ENCODE measurements at regions not wholly inside any gene's neighbourhood (a gene's known extent, or its start where the extent isn't known, plus 50 kb on each side); places are given as distances from the start of the nearest gene placed in this dataset.

DNA sequence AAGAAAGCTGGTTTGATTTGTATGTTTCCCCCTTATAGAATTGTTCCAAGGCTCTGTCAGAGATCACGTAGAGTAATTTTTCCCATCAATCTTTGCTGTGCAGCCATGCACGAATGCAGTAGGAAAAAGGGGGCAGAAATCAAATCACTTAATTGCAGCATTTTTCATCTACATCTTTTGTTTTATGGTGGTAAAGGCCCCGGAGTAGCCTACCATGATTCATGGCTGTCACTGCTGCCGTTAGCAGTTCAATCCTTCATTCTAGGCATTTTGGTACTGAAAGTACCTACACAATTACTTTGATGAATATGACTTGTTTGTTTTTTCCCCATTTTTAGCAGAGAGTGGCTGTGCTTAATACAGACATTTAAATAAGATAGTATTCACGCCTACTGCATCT lies 631.9 kb upstream of the MMS22L start:
- no peak for TF ChIP-seq EZH2 (IDR thresholded peaks at IDR 0.05; ENCODE audit: insufficient read depth, poor library complexity, severe bottlenecking)
- TF ChIP-seq EZH2phosphoT487 (IDR thresholded peaks at IDR 0.05; ENCODE audit: insufficient read depth, low read depth) = no peak

All from GM23248 (cell line).